ENCODE measurements at regions not wholly inside any gene's neighbourhood (a gene's known extent, or its start where the extent isn't known, plus 50 kb on each side); places are given as distances from the start of the nearest gene placed in this dataset.

GRCh38 chr13:104759069-104759468 lies 1692.9 kb upstream of the SLC10A2 start:
- Histone ChIP-seq H3K36me3 (ENCODE audit: control insufficient read depth, insufficient read depth, low read length) (no peaks in the 10 kb centered on the region), H3K9ac (ENCODE audit: low read length) (no peak overlapping the region), H3K4me3 (ENCODE audit: low read length) (no peak overlapping the region), H3K27me3 (ENCODE audit: control insufficient read depth, insufficient read depth, low read length) (no peaks in the 10 kb centered on the region), H3K4me1 (ENCODE audit: control insufficient read depth, insufficient read depth, low read length) (peaks cover 4% of the 10 kb centered on the region), H3K9me3 (ENCODE audit: control insufficient read depth, low read length) (no peaks in the 10 kb centered on the region)

- H3K4me3 ChIP-seq (ENCODE audit: low read length) = no peak overlapping the region
- peaks cover 4% of the 10 kb centered on the region for H3K4me1 ChIP-seq (ENCODE audit: control insufficient read depth, insufficient read depth, low read length)
- H3K9ac ChIP-seq (ENCODE audit: low read length) = no peak overlapping the region
- no peaks in the 10 kb centered on the region for H3K36me3 ChIP-seq (ENCODE audit: control insufficient read depth, insufficient read depth, low read length)
- H3K9me3 ChIP-seq (ENCODE audit: control insufficient read depth, low read length) = no peaks in the 10 kb centered on the region
- no peaks in the 10 kb centered on the region for H3K27me3 ChIP-seq (ENCODE audit: control insufficient read depth, insufficient read depth, low read length)
Observed at GRCh38 chr13:104757712-104758111, 1691.5 kb upstream of the SLC10A2 start.

- Histone ChIP-seq H3K9me3 (ENCODE audit: control insufficient read depth, low read length) (no peaks in the 10 kb centered on the region), H3K27me3 (ENCODE audit: control insufficient read depth, insufficient read depth, low read length) (no peaks in the 10 kb centered on the region), H3K9ac (ENCODE audit: low read length) (no peak overlapping the region), H3K4me1 (ENCODE audit: control insufficient read depth, insufficient read depth, low read length) (no peaks in the 10 kb centered on the region), H3K36me3 (ENCODE audit: control insufficient read depth, insufficient read depth, low read length) (no peaks in the 10 kb centered on the region), H3K4me3 (ENCODE audit: low read length) (no peak overlapping the region)
Observed at GRCh38 chr13:104750377-104750776, 1684.2 kb upstream of the SLC10A2 start.

GRCh38 chr13:104740641-104741222 lies 1674.5 kb upstream of the SLC10A2 start:
- Histone ChIP-seq H3K4me3 (ENCODE audit: low read length) (no peak overlapping the region), H3K4me1 (ENCODE audit: control insufficient read depth, insufficient read depth, low read length) (no peaks in the 10 kb centered on the region), H3K9ac (ENCODE audit: low read length) (no peak overlapping the region), H3K36me3 (ENCODE audit: control insufficient read depth, insufficient read depth, low read length) (no peaks in the 10 kb centered on the region), H3K27me3 (ENCODE audit: control insufficient read depth, insufficient read depth, low read length) (no peaks in the 10 kb centered on the region), H3K9me3 (ENCODE audit: control insufficient read depth, low read length) (no peaks in the 10 kb centered on the region)

GRCh38 chr13:104737713-104738112 lies 1671.5 kb upstream of the SLC10A2 start:
- no peaks in the 10 kb centered on the region for H3K4me1 ChIP-seq (ENCODE audit: control insufficient read depth, insufficient read depth, low read length)
- H3K4me3 ChIP-seq (ENCODE audit: low read length) = no peak overlapping the region
- H3K9ac ChIP-seq (ENCODE audit: low read length) = no peak overlapping the region
- no peaks in the 10 kb centered on the region for H3K27me3 ChIP-seq (ENCODE audit: control insufficient read depth, insufficient read depth, low read length)
- H3K36me3 ChIP-seq (ENCODE audit: control insufficient read depth, insufficient read depth, low read length) = no peaks in the 10 kb centered on the region
- no peaks in the 10 kb centered on the region for H3K9me3 ChIP-seq (ENCODE audit: control insufficient read depth, low read length)

- H3K4me3 ChIP-seq (ENCODE audit: low read length) = no peak overlapping the region
- no peak overlapping the region for H3K9ac ChIP-seq (ENCODE audit: low read length)
- H3K4me1 ChIP-seq (ENCODE audit: control insufficient read depth, insufficient read depth, low read length) = no peaks in the 10 kb centered on the region
- no peaks in the 10 kb centered on the region for H3K9me3 ChIP-seq (ENCODE audit: control insufficient read depth, low read length)
- no peaks in the 10 kb centered on the region for H3K27me3 ChIP-seq (ENCODE audit: control insufficient read depth, insufficient read depth, low read length)
- no peaks in the 10 kb centered on the region for H3K36me3 ChIP-seq (ENCODE audit: control insufficient read depth, insufficient read depth, low read length)
Observed at GRCh38 chr13:104733427-104733826, 1667.2 kb upstream of the SLC10A2 start.

- Histone ChIP-seq H3K27me3 (ENCODE audit: control insufficient read depth, insufficient read depth, low read length) (no peaks in the 10 kb centered on the region), H3K9ac (ENCODE audit: low read length) (no peak overlapping the region), H3K4me1 (ENCODE audit: control insufficient read depth, insufficient read depth, low read length) (no peaks in the 10 kb centered on the region), H3K4me3 (ENCODE audit: low read length) (no peak overlapping the region), H3K9me3 (ENCODE audit: control insufficient read depth, low read length) (no peaks in the 10 kb centered on the region), H3K36me3 (ENCODE audit: control insufficient read depth, insufficient read depth, low read length) (no peaks in the 10 kb centered on the region)
Observed at GRCh38 chr13:104715111-104715510, 1648.9 kb upstream of the SLC10A2 start.

GRCh38 chr13:104705031-104705750 lies 1639.0 kb upstream of the SLC10A2 start:
- Histone ChIP-seq H3K9me3 (ENCODE audit: control insufficient read depth, low read length) (no peaks in the 10 kb centered on the region), H3K27me3 (ENCODE audit: control insufficient read depth, insufficient read depth, low read length) (no peaks in the 10 kb centered on the region), H3K36me3 (ENCODE audit: control insufficient read depth, insufficient read depth, low read length) (no peaks in the 10 kb centered on the region), H3K4me1 (ENCODE audit: control insufficient read depth, insufficient read depth, low read length) (no peaks in the 10 kb centered on the region), H3K4me3 (ENCODE audit: low read length) (no peak overlapping the region), H3K9ac (ENCODE audit: low read length) (no peak overlapping the region)

GRCh38 chr13:104701591-104701990 lies 1635.4 kb upstream of the SLC10A2 start:
- H3K36me3 ChIP-seq (ENCODE audit: control insufficient read depth, insufficient read depth, low read length) = no peaks in the 10 kb centered on the region
- no peak overlapping the region for H3K9ac ChIP-seq (ENCODE audit: low read length)
- no peaks in the 10 kb centered on the region for H3K4me1 ChIP-seq (ENCODE audit: control insufficient read depth, insufficient read depth, low read length)
- no peaks in the 10 kb centered on the region for H3K9me3 ChIP-seq (ENCODE audit: control insufficient read depth, low read length)
- no peaks in the 10 kb centered on the region for H3K27me3 ChIP-seq (ENCODE audit: control insufficient read depth, insufficient read depth, low read length)
- H3K4me3 ChIP-seq (ENCODE audit: low read length) = no peak overlapping the region

- H3K27me3 ChIP-seq (ENCODE audit: control insufficient read depth, insufficient read depth, low read length) = no peaks in the 10 kb centered on the region
- no peaks in the 10 kb centered on the region for H3K9me3 ChIP-seq (ENCODE audit: control insufficient read depth, low read length)
- no peaks in the 10 kb centered on the region for H3K4me1 ChIP-seq (ENCODE audit: control insufficient read depth, insufficient read depth, low read length)
- no peak overlapping the region for H3K9ac ChIP-seq (ENCODE audit: low read length)
- H3K4me3 ChIP-seq (ENCODE audit: low read length) = no peak overlapping the region
- H3K36me3 ChIP-seq (ENCODE audit: control insufficient read depth, insufficient read depth, low read length) = no peaks in the 10 kb centered on the region
Observed at GRCh38 chr13:104694397-104694796, 1628.2 kb upstream of the SLC10A2 start.

- no peak overlapping the region for H3K4me3 ChIP-seq (ENCODE audit: low read length)
- H3K9me3 ChIP-seq (ENCODE audit: control insufficient read depth, low read length) = no peaks in the 10 kb centered on the region
- H3K9ac ChIP-seq (ENCODE audit: low read length) = no peak overlapping the region
- H3K36me3 ChIP-seq (ENCODE audit: control insufficient read depth, insufficient read depth, low read length) = no peaks in the 10 kb centered on the region
- H3K4me1 ChIP-seq (ENCODE audit: control insufficient read depth, insufficient read depth, low read length) = no peaks in the 10 kb centered on the region
- H3K27me3 ChIP-seq (ENCODE audit: control insufficient read depth, insufficient read depth, low read length) = no peaks in the 10 kb centered on the region
Observed at GRCh38 chr13:104693126-104693525, 1626.9 kb upstream of the SLC10A2 start.

GRCh38 chr13:104691767-104692467 lies 1625.7 kb upstream of the SLC10A2 start:
- no peaks in the 10 kb centered on the region for H3K36me3 ChIP-seq (ENCODE audit: control insufficient read depth, insufficient read depth, low read length)
- H3K4me3 ChIP-seq (ENCODE audit: low read length) = no peak overlapping the region
- no peak overlapping the region for H3K9ac ChIP-seq (ENCODE audit: low read length)
- no peaks in the 10 kb centered on the region for H3K4me1 ChIP-seq (ENCODE audit: control insufficient read depth, insufficient read depth, low read length)
- no peaks in the 10 kb centered on the region for H3K27me3 ChIP-seq (ENCODE audit: control insufficient read depth, insufficient read depth, low read length)
- H3K9me3 ChIP-seq (ENCODE audit: control insufficient read depth, low read length) = no peaks in the 10 kb centered on the region
